ENCODE measurements at regions not wholly inside any gene's neighbourhood (a gene's known extent, or its start where the extent isn't known, plus 50 kb on each side); places are given as distances from the start of the nearest gene placed in this dataset.

DNA sequence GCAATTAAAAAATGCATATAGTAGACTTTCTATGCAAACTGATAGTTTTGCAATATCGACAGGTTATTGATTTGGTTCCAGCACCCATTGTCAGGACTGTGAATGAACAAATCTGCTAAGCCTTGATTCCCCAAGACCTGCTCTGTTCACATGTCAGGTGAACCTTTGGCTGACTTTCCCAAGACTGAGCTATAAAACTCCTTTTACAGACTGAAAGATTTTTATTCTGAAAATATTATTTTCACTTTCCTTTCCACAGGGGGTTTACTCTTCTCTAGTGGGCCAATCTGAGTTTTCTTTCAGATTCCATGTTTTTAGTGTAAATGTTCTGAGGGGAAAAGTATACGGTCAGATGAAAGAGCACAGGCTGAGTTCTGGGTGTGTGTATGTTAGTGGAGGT is 199.2 kb upstream of the BMPER start:
- intact Hi-C loops (cut with DNase I; ENCODE audit: low total_unique reads), result no loop called here
- Histone ChIP-seq H3K36me3 (no peaks in the 10 kb centered on the region), H3K9me3 (no peaks in the 10 kb centered on the region), H3K27ac (no peak overlapping the region), H3K27me3 (no peaks in the 10 kb centered on the region), H3K4me3 (no peak overlapping the region), H3K4me1 (no peaks in the 10 kb centered on the region)
- no peak for DNase-seq
- no peak for TF ChIP-seq POLR2A (IDR thresholded peaks at IDR 0.05)
- TF ChIP-seq, protein P1, sequence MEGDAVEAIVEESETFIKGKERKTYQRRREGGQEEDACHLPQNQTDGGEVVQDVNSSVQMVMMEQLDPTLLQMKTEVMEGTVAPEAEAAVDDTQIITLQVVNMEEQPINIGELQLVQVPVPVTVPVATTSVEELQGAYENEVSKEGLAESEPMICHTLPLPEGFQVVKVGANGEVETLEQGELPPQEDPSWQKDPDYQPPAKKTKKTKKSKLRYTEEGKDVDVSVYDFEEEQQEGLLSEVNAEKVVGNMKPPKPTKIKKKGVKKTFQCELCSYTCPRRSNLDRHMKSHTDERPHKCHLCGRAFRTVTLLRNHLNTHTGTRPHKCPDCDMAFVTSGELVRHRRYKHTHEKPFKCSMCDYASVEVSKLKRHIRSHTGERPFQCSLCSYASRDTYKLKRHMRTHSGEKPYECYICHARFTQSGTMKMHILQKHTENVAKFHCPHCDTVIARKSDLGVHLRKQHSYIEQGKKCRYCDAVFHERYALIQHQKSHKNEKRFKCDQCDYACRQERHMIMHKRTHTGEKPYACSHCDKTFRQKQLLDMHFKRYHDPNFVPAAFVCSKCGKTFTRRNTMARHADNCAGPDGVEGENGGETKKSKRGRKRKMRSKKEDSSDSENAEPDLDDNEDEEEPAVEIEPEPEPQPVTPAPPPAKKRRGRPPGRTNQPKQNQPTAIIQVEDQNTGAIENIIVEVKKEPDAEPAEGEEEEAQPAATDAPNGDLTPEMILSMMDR (IDR thresholded peaks at IDR 0.05), result no peak

DNA sequence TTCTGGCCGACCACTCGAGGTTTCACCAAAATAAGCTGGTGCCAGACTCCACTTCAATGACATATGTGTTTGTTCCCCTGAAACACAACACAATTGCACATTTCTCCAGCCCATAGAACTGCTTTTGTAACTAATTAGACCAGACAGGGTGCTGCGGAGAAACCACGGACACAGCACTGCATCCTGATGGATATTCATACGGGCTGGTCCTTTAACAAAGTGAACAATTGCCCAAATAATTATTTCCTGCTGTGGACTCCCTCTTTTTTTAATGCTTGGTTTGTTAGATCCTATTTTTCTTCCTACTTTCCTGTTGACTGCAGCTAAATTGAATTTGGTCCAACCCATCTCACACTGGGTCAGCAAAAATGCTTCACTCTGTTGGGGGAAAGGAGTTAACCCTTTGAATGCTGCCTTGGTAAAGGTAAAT is 198.6 kb upstream of the BMPER start:
- H3K4me3 ChIP-seq, result no peak overlapping the region

DNA sequence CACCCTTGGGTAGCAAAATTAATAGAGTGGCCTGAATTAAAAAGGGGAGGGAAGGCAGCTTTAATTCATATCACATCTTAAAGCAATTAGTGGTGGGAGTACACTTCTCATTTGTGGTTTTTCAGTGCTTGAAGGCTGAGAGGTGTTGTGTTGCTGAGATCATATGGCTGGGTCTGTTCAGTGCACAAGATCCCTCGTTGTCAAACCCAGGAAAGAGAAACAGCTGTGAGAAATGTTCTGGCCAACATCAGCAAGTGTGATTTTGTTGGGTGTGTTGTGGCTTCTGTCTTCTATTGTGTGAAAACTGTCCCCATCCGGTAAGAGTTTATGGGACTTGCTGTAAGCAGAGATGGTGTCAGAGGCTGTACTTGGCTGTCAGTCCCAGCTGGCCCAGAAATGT is 197.9 kb upstream of the BMPER start:
- no peak for DNase-seq

More for the DNA sequence above, 198.6 kb upstream of the BMPER start:
- no peak for DNase-seq
- TF ChIP-seq, protein P1 (IDR thresholded peaks at IDR 0.05), result no peak
- TF ChIP-seq POLR2A (IDR thresholded peaks at IDR 0.05), result no peak
- Histone ChIP-seq H3K4me1 (no peaks in the 10 kb centered on the region), H3K27ac (no peak overlapping the region), H3K36me3 (no peaks in the 10 kb centered on the region), H3K27me3 (no peaks in the 10 kb centered on the region), H3K9me3 (no peaks in the 10 kb centered on the region)
- intact Hi-C loops (cut with DNase I; ENCODE audit: low total_unique reads), result no loop called here

DNA sequence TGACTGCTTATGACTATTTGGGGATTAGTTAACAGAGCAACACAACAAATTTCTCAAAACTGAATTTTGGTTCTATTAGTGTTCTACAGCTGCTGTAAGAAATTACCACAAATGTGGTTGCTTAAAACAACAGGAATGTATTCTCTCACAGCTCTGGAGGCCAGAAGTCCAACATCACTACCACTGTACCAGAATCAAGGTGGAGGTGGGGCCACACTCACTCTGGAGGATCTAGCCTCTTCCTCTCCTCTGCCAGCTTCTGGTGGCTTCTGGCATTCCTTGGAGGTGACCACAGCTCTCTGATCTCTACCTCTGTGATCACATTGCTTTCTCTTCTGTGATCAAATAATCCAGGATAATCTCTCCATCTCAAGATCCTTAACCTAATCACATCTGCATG is 194.7 kb upstream of the BMPER start:
- TF ChIP-seq, protein P1 (IDR thresholded peaks at IDR 0.05), result no peak
- H3K36me3 ChIP-seq, result no peaks in the 10 kb centered on the region
- no peaks in the 10 kb centered on the region for H3K9me3 ChIP-seq
- H3K27ac ChIP-seq, result no peak overlapping the region
- intact Hi-C loops (cut with DNase I; ENCODE audit: low total_unique reads), result no loop called here
- DNase-seq, result no peak
- no peaks in the 10 kb centered on the region for H3K27me3 ChIP-seq
- H3K4me3 ChIP-seq, result no peak overlapping the region
- H3K4me1 ChIP-seq, result no peaks in the 10 kb centered on the region

More for the DNA sequence above, 197.9 kb upstream of the BMPER start:
- no peaks in the 10 kb centered on the region for H3K4me1 ChIP-seq
- no peak overlapping the region for H3K4me3 ChIP-seq
- TF ChIP-seq, protein P1 (IDR thresholded peaks at IDR 0.05), result no peak
- no peak for TF ChIP-seq POLR2A (IDR thresholded peaks at IDR 0.05)
- H3K27ac ChIP-seq, result no peak overlapping the region
- intact Hi-C loops (cut with DNase I; ENCODE audit: low total_unique reads), result no loop called here
- no peaks in the 10 kb centered on the region for H3K27me3 ChIP-seq
- no peaks in the 10 kb centered on the region for H3K9me3 ChIP-seq
- no peaks in the 10 kb centered on the region for H3K36me3 ChIP-seq

DNA sequence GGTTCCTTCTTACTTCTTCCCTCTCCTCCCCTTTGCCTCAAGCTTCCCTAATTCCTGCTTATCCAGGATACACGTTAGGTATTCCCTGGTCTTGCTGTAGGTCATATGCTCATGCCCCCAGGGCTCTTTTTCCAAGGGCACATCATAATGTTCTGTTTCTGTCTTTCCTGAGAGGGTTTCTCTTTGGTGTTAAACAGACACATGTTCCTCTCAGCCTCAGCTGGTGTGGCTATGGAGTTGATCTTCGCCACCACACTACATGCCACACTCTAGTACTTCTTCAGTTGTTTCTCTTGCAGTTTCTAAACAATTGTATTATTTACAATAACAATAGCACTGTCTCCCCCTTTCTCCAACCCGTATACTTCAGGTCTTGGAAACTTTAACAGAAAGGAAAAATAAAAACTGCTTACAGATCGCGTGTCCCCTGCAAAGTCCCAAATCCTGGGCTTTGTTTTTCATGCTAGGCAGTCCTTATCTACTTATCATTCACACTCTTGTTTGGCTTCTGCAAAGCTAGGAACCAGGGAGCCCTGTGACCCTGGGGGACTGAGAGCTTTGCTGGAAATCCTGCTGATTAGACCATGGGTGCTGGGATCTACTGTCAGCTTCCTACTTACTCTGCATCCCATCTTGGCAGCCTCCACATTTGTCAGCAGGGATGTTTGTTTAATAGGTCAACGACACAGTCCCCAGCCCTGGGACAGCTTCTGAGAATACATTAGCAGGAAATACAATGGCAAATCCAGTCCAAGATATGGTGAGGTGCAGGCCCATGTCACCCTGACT is 193.9 kb upstream of the BMPER start:
- TF ChIP-seq, protein P1 (IDR thresholded peaks at IDR 0.05), result no peak
- no peak for TF ChIP-seq POLR2A (IDR thresholded peaks at IDR 0.05)
- no peaks in the 10 kb centered on the region for H3K27me3 ChIP-seq
- no peak for DNase-seq
- H3K27ac ChIP-seq, result no peak overlapping the region
- intact Hi-C loops (cut with DNase I; ENCODE audit: low total_unique reads), result no loop called here
- H3K4me3 ChIP-seq, result no peak overlapping the region
- H3K4me1 ChIP-seq, result no peaks in the 10 kb centered on the region
- no peaks in the 10 kb centered on the region for H3K9me3 ChIP-seq
- H3K36me3 ChIP-seq, result no peaks in the 10 kb centered on the region
